ENCODE measurements at regions not wholly inside any gene's neighbourhood (a gene's known extent, or its start where the extent isn't known, plus 50 kb on each side); places are given as distances from the start of the nearest gene placed in this dataset.

DNA sequence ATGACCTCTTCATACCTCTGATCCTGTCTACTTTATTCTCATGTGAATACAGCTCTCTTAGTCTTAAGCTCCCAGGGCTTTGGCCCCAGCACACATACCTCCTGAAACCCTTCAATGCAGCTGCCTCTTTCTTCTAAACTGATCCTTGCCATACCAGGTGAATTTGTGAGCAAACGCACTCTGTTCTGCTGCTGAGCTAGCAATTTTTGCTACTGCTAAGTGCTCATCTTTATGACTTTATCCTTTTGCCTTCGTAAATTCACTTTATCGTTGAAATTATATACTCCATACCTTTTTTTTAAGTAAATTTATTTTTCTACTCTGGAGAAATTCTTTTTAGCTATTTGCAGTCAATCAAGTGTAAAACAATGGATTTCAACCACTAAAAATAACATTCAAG is 287.7 kb downstream of the CMPK2 start:
- H3K4me3 ChIP-seq (ENCODE audit: insufficient read length, low read depth): no peak overlapping the region
- H3K9ac ChIP-seq (ENCODE audit: insufficient read length, low read depth): no peak overlapping the region
- no peak for TF ChIP-seq ZNF274 (IDR thresholded peaks at IDR 0.05; ENCODE audit: low read depth, low read length)
- no peak for TF ChIP-seq SUZ12 (IDR thresholded peaks at IDR 0.05; ENCODE audit: extremely low read depth, insufficient read depth, insufficient read length)
- no peak for TF ChIP-seq YY1 (IDR thresholded peaks at IDR 0.05; ENCODE audit: insufficient read depth, insufficient read length)
- no peak for DNase-seq (ENCODE audit: low read depth, low spot score)
- no peaks in the 10 kb centered on the region for H3K4me1 ChIP-seq (ENCODE audit: insufficient read depth, insufficient read length)
- no peaks in the 10 kb centered on the region for H3K27me3 ChIP-seq (ENCODE audit: insufficient read depth, insufficient read length)
- H3K36me3 ChIP-seq (ENCODE audit: insufficient read depth, insufficient read length, low read length): no peaks in the 10 kb centered on the region
- H3K9me3 ChIP-seq (ENCODE audit: insufficient read depth, low read length): no peaks in the 10 kb centered on the region

DNA sequence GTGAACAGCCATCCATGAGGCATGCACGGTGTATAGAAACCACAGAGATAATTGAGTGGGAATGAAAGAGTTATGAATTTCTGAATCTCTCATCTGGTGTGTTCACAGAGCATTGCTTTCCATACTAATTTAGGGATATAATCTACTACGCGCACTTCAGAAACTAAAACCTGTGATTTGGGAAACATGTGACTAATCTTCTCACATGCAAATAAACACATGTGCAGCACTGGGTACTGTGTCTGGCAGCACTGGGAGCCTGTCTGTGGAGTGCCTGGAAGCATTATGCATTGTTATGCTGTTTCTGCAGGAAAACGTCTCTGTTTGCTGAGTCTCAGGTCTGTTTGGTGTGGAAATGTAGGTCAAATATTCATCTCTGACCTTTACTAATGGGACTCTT is 287.3 kb downstream of the CMPK2 start:
- DNase-seq (ENCODE audit: low read depth, low spot score): no peak
- no peaks in the 10 kb centered on the region for H3K9me3 ChIP-seq (ENCODE audit: insufficient read depth, low read length)
- H3K36me3 ChIP-seq (ENCODE audit: insufficient read depth, insufficient read length, low read length): no peaks in the 10 kb centered on the region
- H3K4me1 ChIP-seq (ENCODE audit: insufficient read depth, insufficient read length): no peaks in the 10 kb centered on the region
- no peak overlapping the region for H3K9ac ChIP-seq (ENCODE audit: insufficient read length, low read depth)
- no peaks in the 10 kb centered on the region for H3K27me3 ChIP-seq (ENCODE audit: insufficient read depth, insufficient read length)
- no peak for TF ChIP-seq ZNF274 (IDR thresholded peaks at IDR 0.05; ENCODE audit: low read depth, low read length)
- no peak for TF ChIP-seq YY1 (IDR thresholded peaks at IDR 0.05; ENCODE audit: insufficient read depth, insufficient read length)
- no peak for TF ChIP-seq SUZ12 (IDR thresholded peaks at IDR 0.05; ENCODE audit: extremely low read depth, insufficient read depth, insufficient read length)
- H3K4me3 ChIP-seq (ENCODE audit: insufficient read length, low read depth): no peak overlapping the region

DNA sequence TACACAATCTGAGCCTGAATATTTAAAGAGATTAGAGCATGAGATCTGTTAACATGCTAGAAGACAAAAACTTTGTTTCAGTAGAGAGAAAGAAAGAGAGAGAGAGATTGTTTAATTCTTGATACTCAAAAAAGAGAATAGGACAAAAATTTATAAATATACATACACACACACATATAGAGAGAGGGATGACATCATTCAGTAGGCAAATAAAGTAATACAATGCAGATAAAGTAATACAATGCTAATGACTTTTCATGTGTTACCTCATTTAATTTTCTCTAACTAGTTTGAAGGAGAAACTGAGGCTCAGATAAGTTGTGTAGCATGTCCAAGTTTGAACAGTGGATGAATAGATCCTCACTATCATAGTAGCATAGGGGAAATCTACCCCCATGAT is 286.4 kb downstream of the CMPK2 start:
- no peak for TF ChIP-seq YY1 (IDR thresholded peaks at IDR 0.05; ENCODE audit: insufficient read depth, insufficient read length)
- no peak for TF ChIP-seq SUZ12 (IDR thresholded peaks at IDR 0.05; ENCODE audit: extremely low read depth, insufficient read depth, insufficient read length)
- no peak for TF ChIP-seq ZNF274 (IDR thresholded peaks at IDR 0.05; ENCODE audit: low read depth, low read length)

DNA sequence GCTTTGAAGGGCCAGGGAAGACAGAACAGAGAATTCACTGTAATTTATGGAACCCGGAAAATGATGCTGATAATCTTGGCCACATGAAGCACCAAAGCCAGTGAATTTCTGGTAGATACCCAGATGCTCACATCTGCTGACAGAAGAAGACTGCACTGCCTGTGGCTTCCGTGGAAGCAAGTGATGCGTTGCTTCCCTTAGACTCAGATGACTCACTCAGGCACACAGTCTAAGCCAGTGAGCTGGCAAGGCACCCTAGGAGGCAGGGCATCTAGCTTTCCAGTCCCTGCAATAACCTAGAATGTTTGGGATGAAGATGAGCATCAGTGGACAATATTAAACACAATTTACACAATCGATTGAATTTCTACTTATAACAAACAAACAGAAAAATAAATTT is 284.7 kb downstream of the CMPK2 start:
- DNase-seq (ENCODE audit: low read depth, low spot score): no peak

More for the DNA sequence above, 286.4 kb downstream of the CMPK2 start:
- H3K4me3 ChIP-seq (ENCODE audit: insufficient read length, low read depth): no peak overlapping the region
- H3K9me3 ChIP-seq (ENCODE audit: insufficient read depth, low read length): no peaks in the 10 kb centered on the region
- no peaks in the 10 kb centered on the region for H3K27me3 ChIP-seq (ENCODE audit: insufficient read depth, insufficient read length)
- H3K4me1 ChIP-seq (ENCODE audit: insufficient read depth, insufficient read length): no peaks in the 10 kb centered on the region
- no peak for DNase-seq (ENCODE audit: low read depth, low spot score)
- no peak overlapping the region for H3K9ac ChIP-seq (ENCODE audit: insufficient read length, low read depth)
- no peaks in the 10 kb centered on the region for H3K36me3 ChIP-seq (ENCODE audit: insufficient read depth, insufficient read length, low read length)

DNA sequence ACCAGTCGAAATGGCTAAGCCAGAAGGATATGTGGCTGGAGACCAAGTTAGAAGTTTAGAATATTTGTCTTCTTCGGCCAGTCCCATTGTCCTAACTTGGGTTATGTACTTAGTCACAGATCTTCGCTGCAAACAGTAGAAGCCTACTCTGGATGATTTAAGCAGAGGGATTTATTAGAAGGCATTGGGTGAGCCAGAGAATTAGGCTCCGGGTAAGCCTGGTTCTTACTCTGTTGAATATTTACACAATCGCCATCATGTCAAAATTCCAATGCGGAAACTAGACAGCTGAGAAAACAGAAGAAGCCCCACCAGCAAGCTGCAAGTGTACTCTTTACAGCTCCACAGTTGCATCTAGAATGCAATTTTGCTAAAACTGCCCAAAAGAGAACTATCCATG is 276.6 kb downstream of the CMPK2 start:
- no peak for TF ChIP-seq ZNF274 (IDR thresholded peaks at IDR 0.05; ENCODE audit: low read depth, low read length)
- Histone ChIP-seq H3K27me3 (ENCODE audit: insufficient read depth, insufficient read length) (no peaks in the 10 kb centered on the region), H3K4me1 (ENCODE audit: insufficient read depth, insufficient read length) (no peaks in the 10 kb centered on the region), H3K9ac (ENCODE audit: insufficient read length, low read depth) (no peak overlapping the region), H3K36me3 (ENCODE audit: insufficient read depth, insufficient read length, low read length) (no peaks in the 10 kb centered on the region), H3K4me3 (ENCODE audit: insufficient read length, low read depth) (no peak overlapping the region), H3K9me3 (ENCODE audit: insufficient read depth, low read length) (no peaks in the 10 kb centered on the region)
- DNase-seq (ENCODE audit: low read depth, low spot score): no peak

More for the DNA sequence above, 284.7 kb downstream of the CMPK2 start:
- Histone ChIP-seq H3K36me3 (ENCODE audit: insufficient read depth, insufficient read length, low read length) (no peaks in the 10 kb centered on the region), H3K9ac (ENCODE audit: insufficient read length, low read depth) (no peak overlapping the region), H3K27me3 (ENCODE audit: insufficient read depth, insufficient read length) (no peaks in the 10 kb centered on the region), H3K4me3 (ENCODE audit: insufficient read length, low read depth) (no peak overlapping the region), H3K4me1 (ENCODE audit: insufficient read depth, insufficient read length) (no peaks in the 10 kb centered on the region), H3K9me3 (ENCODE audit: insufficient read depth, low read length) (no peaks in the 10 kb centered on the region)
- TF ChIP-seq YY1 (IDR thresholded peaks at IDR 0.05; ENCODE audit: insufficient read depth, insufficient read length): no peak
- no peak for TF ChIP-seq SUZ12 (IDR thresholded peaks at IDR 0.05; ENCODE audit: extremely low read depth, insufficient read depth, insufficient read length)
- TF ChIP-seq ZNF274 (IDR thresholded peaks at IDR 0.05; ENCODE audit: low read depth, low read length): no peak

DNA sequence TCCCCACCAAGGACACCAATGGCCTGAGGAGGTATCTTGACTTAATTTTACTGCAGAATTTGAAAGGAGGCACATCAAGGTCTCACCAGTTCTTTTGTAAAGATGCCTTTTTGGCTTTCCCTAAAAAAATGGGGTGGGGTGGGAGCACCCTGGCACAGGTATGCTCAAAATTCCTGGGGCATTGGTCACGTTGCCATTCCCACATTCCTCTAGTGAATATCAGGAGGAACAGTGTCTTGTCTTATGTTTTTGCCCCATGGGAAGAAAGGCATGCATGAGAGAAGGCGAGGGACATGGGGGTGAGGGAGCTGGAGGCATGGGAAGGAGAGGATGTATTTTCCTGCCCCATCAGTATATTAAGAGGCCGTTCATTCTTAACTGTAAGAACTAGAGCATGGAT is 275.3 kb downstream of the CMPK2 start:
- no peak for DNase-seq (ENCODE audit: low read depth, low spot score)
- Histone ChIP-seq H3K9me3 (ENCODE audit: insufficient read depth, low read length) (no peaks in the 10 kb centered on the region), H3K36me3 (ENCODE audit: insufficient read depth, insufficient read length, low read length) (no peaks in the 10 kb centered on the region), H3K27me3 (ENCODE audit: insufficient read depth, insufficient read length) (no peaks in the 10 kb centered on the region), H3K4me1 (ENCODE audit: insufficient read depth, insufficient read length) (no peaks in the 10 kb centered on the region), H3K4me3 (ENCODE audit: insufficient read length, low read depth) (no peak overlapping the region), H3K9ac (ENCODE audit: insufficient read length, low read depth) (no peak overlapping the region)
- no peak for TF ChIP-seq YY1 (IDR thresholded peaks at IDR 0.05; ENCODE audit: insufficient read depth, insufficient read length)
- no peak for TF ChIP-seq ZNF274 (IDR thresholded peaks at IDR 0.05; ENCODE audit: low read depth, low read length)
- no peak for TF ChIP-seq SUZ12 (IDR thresholded peaks at IDR 0.05; ENCODE audit: extremely low read depth, insufficient read depth, insufficient read length)

DNA sequence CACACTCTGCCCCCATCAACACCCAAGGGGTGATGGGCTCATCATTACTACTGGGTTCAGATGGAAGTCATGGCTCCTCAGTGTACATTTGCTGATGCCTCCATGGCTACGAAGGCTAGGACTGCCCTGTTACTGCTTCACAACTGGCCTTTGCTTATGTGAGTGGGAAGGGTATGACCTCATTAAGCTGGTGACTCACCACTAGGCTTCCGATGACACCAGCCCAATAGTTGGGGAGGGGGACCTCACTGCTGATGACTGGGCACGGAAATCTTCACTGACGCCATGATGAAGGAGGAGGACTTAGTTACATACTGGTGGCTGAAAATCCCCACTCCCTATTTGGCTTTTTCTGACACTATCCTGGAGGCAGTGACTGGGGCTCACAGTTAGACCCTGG is 263.2 kb downstream of the CMPK2 start:
- DNase-seq (ENCODE audit: low read depth, low spot score): no peak
- Histone ChIP-seq H3K4me3 (ENCODE audit: insufficient read length, low read depth) (no peak overlapping the region), H3K9me3 (ENCODE audit: insufficient read depth, low read length) (no peaks in the 10 kb centered on the region), H3K4me1 (ENCODE audit: insufficient read depth, insufficient read length) (no peaks in the 10 kb centered on the region), H3K27me3 (ENCODE audit: insufficient read depth, insufficient read length) (no peaks in the 10 kb centered on the region), H3K9ac (ENCODE audit: insufficient read length, low read depth) (no peak overlapping the region), H3K36me3 (ENCODE audit: insufficient read depth, insufficient read length, low read length) (no peaks in the 10 kb centered on the region)
- no peak for TF ChIP-seq SUZ12 (IDR thresholded peaks at IDR 0.05; ENCODE audit: extremely low read depth, insufficient read depth, insufficient read length)
- TF ChIP-seq YY1 (IDR thresholded peaks at IDR 0.05; ENCODE audit: insufficient read depth, insufficient read length): no peak
- TF ChIP-seq ZNF274 (IDR thresholded peaks at IDR 0.05; ENCODE audit: low read depth, low read length): no peak

Data from NT2/D1 (cell line).